ENCODE measurements at regions not wholly inside any gene's neighbourhood (a gene's known extent, or its start where the extent isn't known, plus 50 kb on each side); places are given as distances from the start of the nearest gene placed in this dataset.

DNA sequence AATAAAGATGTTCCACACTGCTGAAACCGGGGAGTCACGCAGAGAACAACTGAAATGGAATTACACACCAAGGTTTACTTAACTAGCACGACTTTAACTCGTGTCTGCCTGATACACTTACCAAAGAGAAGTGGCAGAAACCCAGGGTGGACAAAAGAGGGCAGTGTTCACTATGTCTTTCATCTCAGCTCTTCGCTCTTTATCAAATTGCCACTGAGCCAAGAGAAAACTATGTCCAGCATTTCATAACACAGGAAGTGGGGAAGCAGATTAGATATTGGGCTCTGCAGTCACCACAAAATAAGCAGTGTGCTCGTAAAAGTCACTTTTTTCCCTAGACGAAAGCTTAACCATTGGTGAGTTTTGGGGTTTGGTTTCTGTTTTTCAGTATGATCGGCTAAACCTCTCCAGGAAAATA is 155.7 kb downstream of the CHIC2 start (continued):
- TF ChIP-seq, protein P1, sequence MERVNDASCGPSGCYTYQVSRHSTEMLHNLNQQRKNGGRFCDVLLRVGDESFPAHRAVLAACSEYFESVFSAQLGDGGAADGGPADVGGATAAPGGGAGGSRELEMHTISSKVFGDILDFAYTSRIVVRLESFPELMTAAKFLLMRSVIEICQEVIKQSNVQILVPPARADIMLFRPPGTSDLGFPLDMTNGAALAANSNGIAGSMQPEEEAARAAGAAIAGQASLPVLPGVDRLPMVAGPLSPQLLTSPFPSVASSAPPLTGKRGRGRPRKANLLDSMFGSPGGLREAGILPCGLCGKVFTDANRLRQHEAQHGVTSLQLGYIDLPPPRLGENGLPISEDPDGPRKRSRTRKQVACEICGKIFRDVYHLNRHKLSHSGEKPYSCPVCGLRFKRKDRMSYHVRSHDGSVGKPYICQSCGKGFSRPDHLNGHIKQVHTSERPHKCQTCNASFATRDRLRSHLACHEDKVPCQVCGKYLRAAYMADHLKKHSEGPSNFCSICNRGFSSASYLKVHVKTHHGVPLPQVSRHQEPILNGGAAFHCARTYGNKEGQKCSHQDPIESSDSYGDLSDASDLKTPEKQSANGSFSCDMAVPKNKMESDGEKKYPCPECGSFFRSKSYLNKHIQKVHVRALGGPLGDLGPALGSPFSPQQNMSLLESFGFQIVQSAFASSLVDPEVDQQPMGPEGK (CRISPR knock-in tag; IDR thresholded peaks at IDR 0.05) = 0 out of 2 replicates have a peak, but pooled peaks have one; percentile 26
- no peak for TF ChIP-seq NCOA1 (CRISPR knock-in tag; IDR thresholded peaks at IDR 0.05)
- TF ChIP-seq HNRNPH1 (optimal IDR thresholded peaks at IDR 0.05; ENCODE audit: low read depth, low read length) = no peak
- no peak for TF ChIP-seq KAT7 (CRISPR knock-in tag; IDR thresholded peaks at IDR 0.05; ENCODE audit: borderline replicate concordance)
- TF ChIP-seq ZBTB7A (CRISPR knock-in tag; IDR thresholded peaks at IDR 0.05) = no peak
- TF ChIP-seq, protein P2, sequence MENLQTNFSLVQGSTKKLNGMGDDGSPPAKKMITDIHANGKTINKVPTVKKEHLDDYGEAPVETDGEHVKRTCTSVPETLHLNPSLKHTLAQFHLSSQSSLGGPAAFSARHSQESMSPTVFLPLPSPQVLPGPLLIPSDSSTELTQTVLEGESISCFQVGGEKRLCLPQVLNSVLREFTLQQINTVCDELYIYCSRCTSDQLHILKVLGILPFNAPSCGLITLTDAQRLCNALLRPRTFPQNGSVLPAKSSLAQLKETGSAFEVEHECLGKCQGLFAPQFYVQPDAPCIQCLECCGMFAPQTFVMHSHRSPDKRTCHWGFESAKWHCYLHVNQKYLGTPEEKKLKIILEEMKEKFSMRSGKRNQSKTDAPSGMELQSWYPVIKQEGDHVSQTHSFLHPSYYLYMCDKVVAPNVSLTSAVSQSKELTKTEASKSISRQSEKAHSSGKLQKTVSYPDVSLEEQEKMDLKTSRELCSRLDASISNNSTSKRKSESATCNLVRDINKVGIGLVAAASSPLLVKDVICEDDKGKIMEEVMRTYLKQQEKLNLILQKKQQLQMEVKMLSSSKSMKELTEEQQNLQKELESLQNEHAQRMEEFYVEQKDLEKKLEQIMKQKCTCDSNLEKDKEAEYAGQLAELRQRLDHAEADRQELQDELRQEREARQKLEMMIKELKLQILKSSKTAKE (CRISPR knock-in tag; IDR thresholded peaks at IDR 0.05; ENCODE audit: borderline replicate concordance) = no peak
- 0 out of 2 replicates have a peak, but pooled peaks have one; percentile 47 for TF ChIP-seq MXD4 (CRISPR knock-in tag; IDR thresholded peaks at IDR 0.05)
- no peak for TF ChIP-seq FOXO1 (CRISPR knock-in tag; IDR thresholded peaks at IDR 0.05)
- TF ChIP-seq FOXA3 (CRISPR knock-in tag; IDR thresholded peaks at IDR 0.05) = peak; percentile 53; the same call in 1 of the 2 replicates
- peak; percentile 44; the same call in 1 of the 2 replicates for TF ChIP-seq KDM3A (CRISPR knock-in tag; IDR thresholded peaks at IDR 0.05; ENCODE audit: low read depth)
- TF ChIP-seq SOX6 (IDR thresholded peaks at IDR 0.05) = no peak
- peak; percentile 72 for TF ChIP-seq SOX6 (CRISPR knock-in tag; IDR thresholded peaks at IDR 0.05)
- TF ChIP-seq ETV6 (CRISPR knock-in tag; conservative IDR thresholded peaks at IDR 0.05) = no peak
- 0 out of 2 replicates have a peak, but pooled peaks have one; percentile 21 for TF ChIP-seq RCOR2 (CRISPR knock-in tag; IDR thresholded peaks at IDR 0.05)
- no peak for TF ChIP-seq ATF7-NPFF (CRISPR knock-in tag; IDR thresholded peaks at IDR 0.05; ENCODE audit: low read depth)
- no peak for TF ChIP-seq ZNF224 (CRISPR knock-in tag; IDR thresholded peaks at IDR 0.05)
- no peak for TF ChIP-seq MLLT10 (CRISPR knock-in tag; IDR thresholded peaks at IDR 0.05)
- TF ChIP-seq KMT2B (CRISPR knock-in tag; IDR thresholded peaks at IDR 0.05) = 0 out of 2 replicates have a peak, but pooled peaks have one; percentile 25
- TF ChIP-seq ZNF841 (CRISPR knock-in tag; IDR thresholded peaks at IDR 0.05; ENCODE audit: borderline replicate concordance) = no peak
- peak; percentile 52; the same call in 1 of the 2 replicates for TF ChIP-seq ZMYM4 (CRISPR knock-in tag; IDR thresholded peaks at IDR 0.05)
- TF ChIP-seq MTF2 (CRISPR knock-in tag; IDR thresholded peaks at IDR 0.05; ENCODE audit: borderline replicate concordance) = peak; percentile 87; the same call in 1 of the 2 replicates
- TF ChIP-seq ELF3 (CRISPR knock-in tag; IDR thresholded peaks at IDR 0.05) = peak; percentile 63
- TF ChIP-seq RBM39 (IDR thresholded peaks at IDR 0.05; ENCODE audit: low read depth, low read length, poor library complexity, severe bottlenecking) = no peak
- TF ChIP-seq SMAD1 (CRISPR knock-in tag; IDR thresholded peaks at IDR 0.05; ENCODE audit: borderline replicate concordance, low read depth) = no peak
- TF ChIP-seq, protein P3, sequence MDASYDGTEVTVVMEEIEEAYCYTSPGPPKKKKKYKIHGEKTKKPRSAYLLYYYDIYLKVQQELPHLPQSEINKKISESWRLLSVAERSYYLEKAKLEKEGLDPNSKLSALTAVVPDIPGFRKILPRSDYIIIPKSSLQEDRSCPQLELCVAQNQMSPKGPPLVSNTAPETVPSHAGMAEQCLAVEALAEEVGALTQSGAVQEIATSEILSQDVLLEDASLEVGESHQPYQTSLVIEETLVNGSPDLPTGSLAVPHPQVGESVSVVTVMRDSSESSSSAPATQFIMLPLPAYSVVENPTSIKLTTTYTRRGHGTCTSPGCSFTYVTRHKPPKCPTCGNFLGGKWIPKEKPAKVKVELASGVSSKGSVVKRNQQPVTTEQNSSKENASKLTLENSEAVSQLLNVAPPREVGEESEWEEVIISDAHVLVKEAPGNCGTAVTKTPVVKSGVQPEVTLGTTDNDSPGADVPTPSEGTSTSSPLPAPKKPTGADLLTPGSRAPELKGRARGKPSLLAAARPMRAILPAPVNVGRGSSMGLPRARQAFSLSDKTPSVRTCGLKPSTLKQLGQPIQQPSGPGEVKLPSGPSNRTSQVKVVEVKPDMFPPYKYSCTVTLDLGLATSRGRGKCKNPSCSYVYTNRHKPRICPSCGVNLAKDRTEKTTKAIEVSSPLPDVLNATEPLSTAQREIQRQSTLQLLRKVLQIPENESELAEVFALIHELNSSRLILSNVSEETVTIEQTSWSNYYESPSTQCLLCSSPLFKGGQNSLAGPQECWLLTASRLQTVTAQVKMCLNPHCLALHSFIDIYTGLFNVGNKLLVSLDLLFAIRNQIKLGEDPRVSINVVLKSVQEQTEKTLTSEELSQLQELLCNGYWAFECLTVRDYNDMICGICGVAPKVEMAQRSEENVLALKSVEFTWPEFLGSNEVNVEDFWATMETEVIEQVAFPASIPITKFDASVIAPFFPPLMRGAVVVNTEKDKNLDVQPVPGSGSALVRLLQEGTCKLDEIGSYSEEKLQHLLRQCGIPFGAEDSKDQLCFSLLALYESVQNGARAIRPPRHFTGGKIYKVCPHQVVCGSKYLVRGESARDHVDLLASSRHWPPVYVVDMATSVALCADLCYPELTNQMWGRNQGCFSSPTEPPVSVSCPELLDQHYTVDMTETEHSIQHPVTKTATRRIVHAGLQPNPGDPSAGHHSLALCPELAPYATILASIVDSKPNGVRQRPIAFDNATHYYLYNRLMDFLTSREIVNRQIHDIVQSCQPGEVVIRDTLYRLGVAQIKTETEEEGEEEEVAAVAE (CRISPR knock-in tag; IDR thresholded peaks at IDR 0.05; ENCODE audit: borderline replicate concordance) = 0 out of 2 replicates have a peak, but pooled peaks have one; percentile 39
